Vagina (tissue), 2 donors: ENCODE measurements at regions not wholly inside any gene's neighbourhood (a gene's known extent, or its start where the extent isn't known, plus 50 kb on each side); places are given as distances from the start of the nearest gene placed in this dataset.

Experiments
- CTCF ChIP-seq, 3 experiments: fragments of 450-650 bp in 2 of 3; fragments of 200-600 bp in 1 of 3; sonication (generic) in 1 of 3; IDR thresholded peaks; one replicate each; pipeline ENCODE4 v1.5.1; 2017 to 2019; ENCODE audit warnings: antibody characterized with exemption in 3 of 3, mild to moderate bottlenecking in 2 of 3, moderate library complexity in 2 of 3
- POLR2AphosphoS5 ChIP-seq, 2 donors: sonication (generic); formaldehyde crosslinking; IDR thresholded peaks; one replicate each; pipeline ENCODE4 v1.9.0; 2017; ENCODE audit warnings: antibody characterized with exemption in 2 of 2, mild to moderate bottlenecking in 2 of 2, low read depth in 1 of 2; ENCODE audit not compliant: insufficient read depth in 1 of 2

- TF ChIP-seq POLR2AphosphoS5 (IDR thresholded peaks at IDR 0.05; ENCODE audit: insufficient read depth in 1 of 2, low read depth in 1 of 2) (no peak), CTCF (IDR thresholded peaks at IDR 0.05) (no peak)
Measured at GRCh38 chr21:26405071-26405470, 168.0 kb downstream of the CYYR1 start.
